Adrenal gland (tissue), 9 donors: ENCODE measurements at regions not wholly inside any gene's neighbourhood (a gene's known extent, or its start where the extent isn't known, plus 50 kb on each side); places are given as distances from the start of the nearest gene placed in this dataset.

ENCODE experiments used
- DNase-seq, 7 donors: peaks; one replicate each; pipeline ENCODE4 v3.0.0-alpha.2; 2019 to 2020
- H3K27ac ChIP-seq, 5 donors: fragments of 200-600 bp; sonication (generic) in 4 of 5; 1 replicate in 3 of 5; 2 replicates in 2 of 5; pipeline versions ENCODE4 v1.5.1 to v1.8.0; 2016 to 2020; ENCODE audit warnings: mild to moderate bottlenecking in 1 of 5
- H3K27me3 ChIP-seq: fragments of 200-600 bp; 2 replicates; pipeline ENCODE4 v1.8.0; 2021
- H3K36me3 ChIP-seq, 2 donors: fragments of 200-600 bp; replicated peaks in 1 of 2; 1 replicate in 1 of 2; 2 replicates in 1 of 2; pipeline versions ENCODE4 v1.5.1 to v1.8.0; 2018 to 2022
- H3K4me1 ChIP-seq, 2 donors: fragments of 200-600 bp; replicated peaks in 1 of 2; 1 replicate in 1 of 2; 2 replicates in 1 of 2; pipeline versions ENCODE4 v1.5.1 to v1.8.0; 2018 to 2021
- H3K4me3 ChIP-seq, 4 donors: fragments of 200-600 bp; sonication (generic) in 3 of 4; one replicate each; pipeline ENCODE4 v1.5.1; 2016 to 2018
- H3K9me3 ChIP-seq, 3 donors: fragments of 200-600 bp; sonication (generic) in 1 of 3; replicated peaks in 1 of 3; 1 replicate in 2 of 3; 2 replicates in 1 of 3; pipeline versions ENCODE4 v1.5.1 to v1.8.0; 2016 to 2021
- POLR2A ChIP-seq, 2 donors: fragments of 450-650 bp; IDR thresholded peaks; one replicate each; pipeline ENCODE4 v1.6.1; 2017; ENCODE audit warnings: antibody characterized with exemption in 2 of 2, mild to moderate bottlenecking in 2 of 2, moderate library complexity in 1 of 2
- WGBS, 4 donors: extraction: QIAGEN DNeasy Blood & Tissue Kit in 2 of 4; methylation state at CpG; one replicate each; pipeline versions ENCODE4 v1.1.5 to v1.1.7; 2013 to 2017; 5-methylcytosine and 5-hydroxymethylcytosine counted together
- intact Hi-C, 2 donors: fragments of 100-400 bp; cut with DNase I; formaldehyde crosslinking; loops; one replicate each; pipeline versions ENCODE4 v1.14.1 to v1.15.0; 2022 to 2023
- TF ChIP-seq, protein P1 (sequence below), 6 experiments: fragments of 450-650 bp in 4 of 6; fragments of 200-600 bp in 2 of 6; sonication (generic) in 1 of 6; IDR thresholded peaks; 1 replicate in 5 of 6; 2 replicates in 1 of 6; pipeline versions ENCODE4 v1.5.1 to v1.8.0; 2016 to 2021; ENCODE audit warnings: antibody characterized with exemption in 6 of 6, mild to moderate bottlenecking in 2 of 6, moderate library complexity in 1 of 6
- donor health status: healthy with polysubstance abuse.
- donor health status: Bipolar disorder and iron deficiency.
- donor health status: DM: yes; HTN: yes; CAD: no.
- donor health status: DM: no; HTN: no; CAD: no.
- donor health status: DM: no; HTN: no; CAD: no.

DNA sequence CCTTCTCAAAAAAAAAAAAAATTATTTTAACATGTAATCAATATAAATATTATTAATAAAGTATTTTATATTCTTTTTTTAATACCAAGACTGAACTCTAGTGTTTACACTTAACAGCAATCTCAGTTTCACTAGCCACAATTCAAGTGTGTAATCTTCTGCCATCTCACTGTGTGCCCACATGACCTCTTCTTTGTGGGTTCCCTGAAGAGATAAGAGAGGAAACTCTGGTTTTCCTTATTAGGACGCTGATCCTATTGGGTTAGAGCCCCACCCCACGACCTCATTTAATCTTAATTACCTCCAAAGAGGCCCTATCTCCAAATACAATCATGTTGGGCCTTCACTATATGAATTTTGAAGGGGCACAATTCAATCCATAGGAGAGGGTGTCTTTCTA, 177.6 kb downstream of the STK31 start:
- no peak overlapping the region for H3K27ac ChIP-seq
- H3K4me1 ChIP-seq: no peaks in the 10 kb centered on the region
- H3K4me3 ChIP-seq: no peak overlapping the region
- no peak for TF ChIP-seq POLR2A (IDR thresholded peaks at IDR 0.05)
- TF ChIP-seq, protein P1, sequence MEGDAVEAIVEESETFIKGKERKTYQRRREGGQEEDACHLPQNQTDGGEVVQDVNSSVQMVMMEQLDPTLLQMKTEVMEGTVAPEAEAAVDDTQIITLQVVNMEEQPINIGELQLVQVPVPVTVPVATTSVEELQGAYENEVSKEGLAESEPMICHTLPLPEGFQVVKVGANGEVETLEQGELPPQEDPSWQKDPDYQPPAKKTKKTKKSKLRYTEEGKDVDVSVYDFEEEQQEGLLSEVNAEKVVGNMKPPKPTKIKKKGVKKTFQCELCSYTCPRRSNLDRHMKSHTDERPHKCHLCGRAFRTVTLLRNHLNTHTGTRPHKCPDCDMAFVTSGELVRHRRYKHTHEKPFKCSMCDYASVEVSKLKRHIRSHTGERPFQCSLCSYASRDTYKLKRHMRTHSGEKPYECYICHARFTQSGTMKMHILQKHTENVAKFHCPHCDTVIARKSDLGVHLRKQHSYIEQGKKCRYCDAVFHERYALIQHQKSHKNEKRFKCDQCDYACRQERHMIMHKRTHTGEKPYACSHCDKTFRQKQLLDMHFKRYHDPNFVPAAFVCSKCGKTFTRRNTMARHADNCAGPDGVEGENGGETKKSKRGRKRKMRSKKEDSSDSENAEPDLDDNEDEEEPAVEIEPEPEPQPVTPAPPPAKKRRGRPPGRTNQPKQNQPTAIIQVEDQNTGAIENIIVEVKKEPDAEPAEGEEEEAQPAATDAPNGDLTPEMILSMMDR (IDR thresholded peaks at IDR 0.05): no peak
- no peak for DNase-seq
- WGBS, 4 donors: 33 to 40% (median 33%) methylated on average over 2 of the region's 2 CpGs
- H3K36me3 ChIP-seq: no peaks in the 10 kb centered on the region
- no peaks in the 10 kb centered on the region for H3K9me3 ChIP-seq
- intact Hi-C loops: no loop called here
- no peaks in the 10 kb centered on the region for H3K27me3 ChIP-seq

DNA sequence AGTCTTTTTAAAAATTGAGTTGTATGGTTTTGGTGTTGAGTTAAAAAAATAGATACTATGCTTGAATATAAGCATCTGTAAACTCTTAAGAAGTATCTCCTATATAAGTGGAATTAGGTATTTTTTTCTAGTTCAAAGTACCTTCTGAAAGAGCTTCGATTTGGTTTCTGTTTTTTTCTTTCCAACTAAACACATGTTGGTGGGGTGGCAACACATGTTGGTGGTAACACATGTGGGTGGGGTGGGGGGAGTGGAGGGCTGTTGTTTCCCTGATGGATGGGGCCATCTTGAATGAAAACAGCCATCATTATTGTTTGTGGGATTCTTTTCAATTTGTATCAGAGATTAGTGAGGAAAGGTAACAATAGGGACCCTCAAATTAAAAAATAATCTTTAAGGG, 178.9 kb downstream of the STK31 start:
- no peaks in the 10 kb centered on the region for H3K4me1 ChIP-seq
- H3K9me3 ChIP-seq: no peaks in the 10 kb centered on the region
- TF ChIP-seq POLR2A (IDR thresholded peaks at IDR 0.05): no peak
- TF ChIP-seq, protein P1 (IDR thresholded peaks at IDR 0.05): no peak
- WGBS, 4 donors: 66 to 93% (median 77%) methylated on average over 1 of the region's 1 CpG
- H3K4me3 ChIP-seq: no peak overlapping the region
- H3K36me3 ChIP-seq: no peaks in the 10 kb centered on the region
- DNase-seq: no peak
- intact Hi-C loops: no loop called here
- no peak overlapping the region for H3K27ac ChIP-seq
- no peaks in the 10 kb centered on the region for H3K27me3 ChIP-seq

DNA sequence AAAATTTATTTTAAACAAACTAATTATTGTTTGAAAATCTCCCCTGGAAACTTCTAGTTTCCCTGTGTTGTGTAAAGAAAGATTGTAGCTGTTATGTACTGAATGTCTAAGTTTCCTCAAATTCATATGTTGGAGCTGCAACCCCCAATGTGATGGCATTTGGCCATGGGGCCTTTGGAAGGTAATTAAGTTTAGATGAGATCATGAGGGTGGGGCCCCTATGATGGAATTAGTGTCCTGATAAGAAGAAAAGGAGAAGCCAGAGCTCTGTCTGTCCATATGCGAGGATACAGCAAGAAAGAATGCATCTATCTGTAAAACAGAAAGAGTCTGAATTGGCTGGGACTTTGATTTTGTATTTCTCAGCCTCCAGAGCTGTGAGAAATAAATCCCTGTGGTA, 179.5 kb downstream of the STK31 start:
- intact Hi-C loops: no loop called here
- no peaks in the 10 kb centered on the region for H3K9me3 ChIP-seq
- no peaks in the 10 kb centered on the region for H3K27me3 ChIP-seq
- no peak overlapping the region for H3K27ac ChIP-seq
- TF ChIP-seq, protein P1 (IDR thresholded peaks at IDR 0.05): no peak
- TF ChIP-seq POLR2A (IDR thresholded peaks at IDR 0.05): no peak
- H3K4me1 ChIP-seq: no peaks in the 10 kb centered on the region
- 83 to 96% (median 88%) methylated on average over 1 of the region's 1 CpG for WGBS, 4 donors
- no peaks in the 10 kb centered on the region for H3K36me3 ChIP-seq
- no peak overlapping the region for H3K4me3 ChIP-seq
- DNase-seq: no peak

DNA sequence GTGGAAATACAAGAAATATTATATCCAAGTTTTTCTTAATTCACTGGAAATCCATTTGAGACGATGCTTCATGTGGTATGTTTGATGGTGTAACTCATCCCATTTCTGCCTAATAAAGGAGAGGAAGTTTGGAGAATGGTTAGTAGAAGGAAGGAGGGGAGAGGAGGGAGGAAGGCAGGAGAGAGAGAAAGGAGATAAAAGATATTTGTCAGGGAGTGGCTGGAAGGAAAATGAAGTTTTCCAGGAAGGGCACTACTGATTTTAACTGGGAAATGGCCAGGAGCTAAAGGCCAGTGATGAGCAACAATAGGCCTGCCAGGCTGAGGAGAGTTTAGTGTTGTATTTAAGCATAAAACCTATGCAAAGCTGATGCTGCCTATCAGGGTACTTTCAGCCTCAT, 182.0 kb downstream of the STK31 start:
- WGBS, 4 donors: 63 to 78% (median 70%) methylated on average over 1 of the region's 1 CpG
- no peak overlapping the region for H3K27ac ChIP-seq
- H3K36me3 ChIP-seq: no peaks in the 10 kb centered on the region
- no peak for TF ChIP-seq POLR2A (IDR thresholded peaks at IDR 0.05)
- TF ChIP-seq, protein P1 (IDR thresholded peaks at IDR 0.05): no peak
- H3K4me1 ChIP-seq: no peaks in the 10 kb centered on the region
- H3K9me3 ChIP-seq: no peaks in the 10 kb centered on the region
- intact Hi-C loops: no loop called here
- H3K27me3 ChIP-seq: no peaks in the 10 kb centered on the region
- no peak for DNase-seq
- H3K4me3 ChIP-seq: no peak overlapping the region
